Pancreas (tissue), 10 donors: ENCODE measurements at regions not wholly inside any gene's neighbourhood (a gene's known extent, or its start where the extent isn't known, plus 50 kb on each side); places are given as distances from the start of the nearest gene placed in this dataset.

ENCODE experiments used
- ATAC-seq, 4 donors: fragments of 200-7000 bp; cut with Tn5 transposase; one replicate each; pipeline versions ENCODE4 v1.8.0 to v1.9.1; 2020; ENCODE audit warnings: mild to moderate bottlenecking in 4 of 4, moderate library complexity in 4 of 4
- DNase-seq, 6 donors: peaks; one replicate each; pipeline ENCODE4 v3.0.0-alpha.2; 2020
- FAIRE-seq: peaks from 2 replicates; lab custom pipeline; 2012; peaks lifted over from hg19 to GRCh38; lab: Jason Lieb, UNC
- H3K27ac ChIP-seq, 4 donors: fragments of 200-600 bp; sonication (generic); 1 replicate in 3 of 4; 2 replicates in 1 of 4; pipeline versions ENCODE4 v1.5.0 to v1.8.0; 2020
- H3K27me3 ChIP-seq, 4 donors: fragments of 200-600 bp; one replicate each; pipeline ENCODE4 v1.8.0; 2021
- H3K36me3 ChIP-seq, 3 donors: fragments of 200-600 bp; sonication (generic) in 1 of 3; one replicate each; pipeline versions ENCODE4 v1.5.0 to v1.8.0; 2020 to 2021
- H3K4me1 ChIP-seq, 3 donors: fragments of 200-600 bp; one replicate each; pipeline ENCODE4 v1.8.0; 2021
- H3K4me3 ChIP-seq, 4 donors: fragments of 200-600 bp; sonication (generic) in 2 of 4; one replicate each; pipeline versions ENCODE4 v1.5.0 to v1.8.0; 2020 to 2021
- H3K9me3 ChIP-seq, 4 donors: fragments of 200-600 bp; one replicate each; pipeline ENCODE4 v1.8.0; 2021
- CTCF ChIP-seq, 4 donors: fragments of 200-600 bp; sonication (generic) in 3 of 4; IDR thresholded peaks; one replicate each; pipeline versions ENCODE4 v1.5.0 to v1.8.0; 2021; ENCODE audit warnings: antibody characterized with exemption in 4 of 4
- WGBS, 2 donors: extraction: QIAGEN DNeasy Blood & Tissue Kit; methylation state at CpG; one replicate each; pipeline ENCODE4 v1.1.7; 2013; 5-methylcytosine and 5-hydroxymethylcytosine counted together
- intact Hi-C, 3 donors: fragments of 100-400 bp; cut with DNase I; formaldehyde crosslinking; loops; one replicate each; pipeline versions ENCODE4 v1.11.1 to v1.14.2; 2022
- donor health status: healthy with polysubstance abuse.
- donor health status: DM: no; HTN: no; CAD: no; lungs with moderate emphysema.
- donor health status: DM: no; HTN: no; CAD: no.
- donor health status: control.
- donor health status: control.
- donor health status: Bipolar disorder and iron deficiency.
- donor health status: DM: yes; HTN: yes; CAD: no.
- donor health status: DM: no; HTN: no; CAD: no.
- donor health status: DM: no; HTN: no; CAD: no.
- donor health status: DM: yes; HTN: yes; CAD: no.

- no peak for TF ChIP-seq CTCF (IDR thresholded peaks at IDR 0.05)
- H3K9me3 ChIP-seq: no peaks in the 10 kb centered on the region
- no peaks in the 10 kb centered on the region for H3K4me1 ChIP-seq
- ATAC-seq (no peak), FAIRE-seq (no peak), DNase-seq (no peak)
- no peaks in the 10 kb centered on the region for H3K36me3 ChIP-seq
- H3K27me3 ChIP-seq: no peaks in the 10 kb centered on the region
- 50 to 62% methylated on average over 4 of the region's 4 CpGs for WGBS, 2 donors
- H3K27ac ChIP-seq: no peak overlapping the region
- intact Hi-C loops: no loop called here
- H3K4me3 ChIP-seq: no peak overlapping the region
These were observed 186.4 kb upstream of the NDST3 start for GRCh38 chr4:117847849-117848248.

GRCh38 chr4:117868201-117868600, 166.1 kb upstream of the NDST3 start:
- WGBS, 2 donors: 32 to 45% methylated on average over 1 of the region's 1 CpG
- Histone ChIP-seq H3K36me3 (no peaks in the 10 kb centered on the region), H3K27ac (no peak overlapping the region), H3K27me3 (no peaks in the 10 kb centered on the region), H3K9me3 (no peaks in the 10 kb centered on the region), H3K4me3 (no peak overlapping the region), H3K4me1 (no peaks in the 10 kb centered on the region)
- TF ChIP-seq CTCF (IDR thresholded peaks at IDR 0.05): no peak
- no peak for DNase-seq
- ATAC-seq: no peak
- intact Hi-C loops: no loop called here
- FAIRE-seq: no peak

- 56 to 81% methylated on average over 2 of the region's 2 CpGs for WGBS, 2 donors
- ATAC-seq: no peak
- no peak for TF ChIP-seq CTCF (IDR thresholded peaks at IDR 0.05)
- FAIRE-seq: no peak
- no peaks in the 10 kb centered on the region for H3K4me1 ChIP-seq
- no peaks in the 10 kb centered on the region for H3K9me3 ChIP-seq
- H3K27me3 ChIP-seq: no peaks in the 10 kb centered on the region
- no peaks in the 10 kb centered on the region for H3K36me3 ChIP-seq
- no peak for DNase-seq
- no peak overlapping the region for H3K4me3 ChIP-seq
- no peak overlapping the region for H3K27ac ChIP-seq
- intact Hi-C loops: no loop called here
These were observed 160.5 kb upstream of the NDST3 start for GRCh38 chr4:117873779-117874178.

GRCh38 chr4:117874216-117874615, 160.1 kb upstream of the NDST3 start:
- H3K4me3 ChIP-seq: no peak overlapping the region
- WGBS, 2 donors: 44 to 68% methylated on average over 1 of the region's 1 CpG
- no peak for TF ChIP-seq CTCF (IDR thresholded peaks at IDR 0.05)
- intact Hi-C loops: no loop called here
- FAIRE-seq: no peak
- no peaks in the 10 kb centered on the region for H3K9me3 ChIP-seq
- DNase-seq: no peak
- no peak for ATAC-seq
- H3K4me1 ChIP-seq: no peaks in the 10 kb centered on the region
- H3K27me3 ChIP-seq: no peaks in the 10 kb centered on the region
- H3K27ac ChIP-seq: no peak overlapping the region
- no peaks in the 10 kb centered on the region for H3K36me3 ChIP-seq

- no peak for FAIRE-seq
- 83 to 93% methylated on average over 3 of the region's 3 CpGs for WGBS, 2 donors
- no peak for TF ChIP-seq CTCF (IDR thresholded peaks at IDR 0.05)
- H3K27ac ChIP-seq: no peak overlapping the region
- H3K9me3 ChIP-seq: no peaks in the 10 kb centered on the region
- H3K27me3 ChIP-seq: no peaks in the 10 kb centered on the region
- H3K36me3 ChIP-seq: no peaks in the 10 kb centered on the region
- no peak for DNase-seq
- intact Hi-C loops: no loop called here
- H3K4me1 ChIP-seq: no peaks in the 10 kb centered on the region
- no peak for ATAC-seq
- H3K4me3 ChIP-seq: no peak overlapping the region
These were observed 144.3 kb upstream of the NDST3 start for GRCh38 chr4:117889978-117890377.
